ENCODE measurements at regions not wholly inside any gene's neighbourhood (a gene's known extent, or its start where the extent isn't known, plus 50 kb on each side); places are given as distances from the start of the nearest gene placed in this dataset.

- H3K27ac Mint-ChIP-seq: no peak overlapping the region
- H3K4me3 Mint-ChIP-seq: no peak overlapping the region
- TF ChIP-seq CTCF (IDR thresholded peaks at IDR 0.05; ENCODE audit: unreplicated experiment): no peak
- H3K27me3 Mint-ChIP-seq (ENCODE audit: low read depth): no peaks in the 10 kb centered on the region
- no peak for DNase-seq (ENCODE audit: low spot score in 2 of 2, unreplicated experiment in 2 of 2)
- peaks cover 4% of the 10 kb centered on the region for H3K4me1 Mint-ChIP-seq
- no peaks in the 10 kb centered on the region for H3K9me3 Mint-ChIP-seq
- no peaks in the 10 kb centered on the region for H3K36me3 Mint-ChIP-seq
Measured at GRCh38 chr14:65206448-65207096, 104.3 kb upstream of the MAX start.

- Mint-ChIP-seq H3K4me3 (no peak overlapping the region), H3K36me3 (no peaks in the 10 kb centered on the region), H3K27ac (no peak overlapping the region), H3K4me1 (peaks cover 12% of the 10 kb centered on the region), H3K9me3 (no peaks in the 10 kb centered on the region), H3K27me3 (ENCODE audit: low read depth) (no peaks in the 10 kb centered on the region)
- TF ChIP-seq CTCF (IDR thresholded peaks at IDR 0.05; ENCODE audit: unreplicated experiment): no peak
- no peak for DNase-seq (ENCODE audit: low spot score in 2 of 2, unreplicated experiment in 2 of 2)
Measured at GRCh38 chr14:65208548-65208947, 106.2 kb upstream of the MAX start.

- H3K27me3 Mint-ChIP-seq (ENCODE audit: low read depth): no peaks in the 10 kb centered on the region
- DNase-seq (ENCODE audit: low spot score in 2 of 2, unreplicated experiment in 2 of 2): no peak
- no peak overlapping the region for H3K4me3 Mint-ChIP-seq
- no peaks in the 10 kb centered on the region for H3K9me3 Mint-ChIP-seq
- peaks cover 19% of the 10 kb centered on the region for H3K4me1 Mint-ChIP-seq
- H3K36me3 Mint-ChIP-seq: no peaks in the 10 kb centered on the region
- no peak overlapping the region for H3K27ac Mint-ChIP-seq
- no peak for TF ChIP-seq CTCF (IDR thresholded peaks at IDR 0.05; ENCODE audit: unreplicated experiment)
Measured at GRCh38 chr14:65210118-65210821, 108.0 kb upstream of the MAX start.

GRCh38 chr14:65210822-65211182 lies 108.5 kb upstream of the MAX start:
- Mint-ChIP-seq H3K27ac (no peak overlapping the region), H3K27me3 (ENCODE audit: low read depth) (no peaks in the 10 kb centered on the region), H3K4me3 (no peak overlapping the region), H3K9me3 (no peaks in the 10 kb centered on the region), H3K36me3 (no peaks in the 10 kb centered on the region), H3K4me1 (peaks cover 19% of the 10 kb centered on the region)
- TF ChIP-seq CTCF (IDR thresholded peaks at IDR 0.05; ENCODE audit: unreplicated experiment): no peak
- DNase-seq (ENCODE audit: low spot score in 2 of 2, unreplicated experiment in 2 of 2): no peak

- Mint-ChIP-seq H3K27me3 (ENCODE audit: low read depth) (no peaks in the 10 kb centered on the region), H3K36me3 (no peaks in the 10 kb centered on the region), H3K4me1 (peaks cover 19% of the 10 kb centered on the region), H3K4me3 (no peak overlapping the region), H3K27ac (no peak overlapping the region), H3K9me3 (no peaks in the 10 kb centered on the region)
- no peak for DNase-seq (ENCODE audit: low spot score in 2 of 2, unreplicated experiment in 2 of 2)
- no peak for TF ChIP-seq CTCF (IDR thresholded peaks at IDR 0.05; ENCODE audit: unreplicated experiment)
Measured at GRCh38 chr14:65211341-65211987, 109.1 kb upstream of the MAX start.

Measured in mesothelial cell of epicardium (in vitro differentiated cells).